ENCODE measurements at regions not wholly inside any gene's neighbourhood (a gene's known extent, or its start where the extent isn't known, plus 50 kb on each side); places are given as distances from the start of the nearest gene placed in this dataset.
"Not testable (repeated sequence)": the region's sequence is repeated elsewhere in the genome, so short reads cannot be mapped to it uniquely, and the experiment has no call there.

GRCh38 chr2:221997100-221997499, 301.7 kb downstream of the PAX3 start:
- no peak for DNase-seq

GRCh38 chr2:221994926-221995325, 303.9 kb downstream of the PAX3 start:
- DNase-seq: no peak

- DNase-seq: not testable (repeated sequence)
These were observed 314.4 kb downstream of the PAX3 start for GRCh38 chr2:221984376-221984775.

- no peak for DNase-seq
These were observed 316.8 kb downstream of the PAX3 start for GRCh38 chr2:221981912-221982470.

- no peak for DNase-seq
These were observed 323.6 kb downstream of the PAX3 start for GRCh38 chr2:221975151-221975550.

- no peak for DNase-seq
These were observed 324.9 kb downstream of the PAX3 start for GRCh38 chr2:221973902-221974301.

- no peak for DNase-seq
These were observed 325.3 kb downstream of the PAX3 start for GRCh38 chr2:221973502-221973901.

- no peak for DNase-seq
These were observed 325.9 kb downstream of the PAX3 start for GRCh38 chr2:221972813-221973478.

- no peak for DNase-seq
These were observed 328.4 kb downstream of the PAX3 start for GRCh38 chr2:221970389-221970788.

- no peak for DNase-seq
These were observed 329.0 kb downstream of the PAX3 start for GRCh38 chr2:221969830-221970144.

- DNase-seq: no peak
These were observed 329.5 kb downstream of the PAX3 start for GRCh38 chr2:221969087-221969829.

- DNase-seq: no peak
These were observed 336.6 kb downstream of the PAX3 start for GRCh38 chr2:221962186-221962585.

- DNase-seq: no peak
These were observed 337.2 kb downstream of the PAX3 start for GRCh38 chr2:221961561-221961960.

- DNase-seq: no peak
These were observed 340.6 kb downstream of the PAX3 start for GRCh38 chr2:221958224-221958623.

- DNase-seq: peak; percentile 85
These were observed 350.7 kb downstream of the PAX3 start for GRCh38 chr2:221948076-221948475.

GRCh38 chr2:221944452-221944851, 354.3 kb downstream of the PAX3 start:
- not testable (repeated sequence) for DNase-seq

GRCh38 chr2:221943076-221943810, 355.6 kb downstream of the PAX3 start:
- no peak for DNase-seq

GRCh38 chr2:221931251-221931991, 359.3 kb upstream of the EPHA4 start:
- no peak for DNase-seq

GRCh38 chr2:221929259-221929658, 357.2 kb upstream of the EPHA4 start:
- no peak for DNase-seq

- no peak for DNase-seq
These were observed 354.2 kb upstream of the EPHA4 start for GRCh38 chr2:221926327-221926726.

- DNase-seq: no peak
These were observed 352.5 kb upstream of the EPHA4 start for GRCh38 chr2:221924576-221924975.

- no peak for DNase-seq
These were observed 343.8 kb upstream of the EPHA4 start for GRCh38 chr2:221915926-221916325.

GRCh38 chr2:221914334-221914880, 342.3 kb upstream of the EPHA4 start:
- DNase-seq: no peak
